ENCODE measurements at regions not wholly inside any gene's neighbourhood (a gene's known extent, or its start where the extent isn't known, plus 50 kb on each side); places are given as distances from the start of the nearest gene placed in this dataset.

- Histone ChIP-seq H3K4me3 (ENCODE audit: extremely low read depth in 1 of 4, insufficient read depth in 2 of 4, low read depth in 3 of 4, low read length in 4 of 4) (no peak overlapping the region), H3K36me3 (ENCODE audit: control insufficient read depth in 2 of 4, insufficient read depth in 4 of 4, low read length in 3 of 4) (no peaks in the 10 kb centered on the region), H4K5ac (ENCODE audit: insufficient read length, low read depth, low read length) (no peak overlapping the region), H3K79me1 (ENCODE audit: low read depth, low read length) (no peaks in the 10 kb centered on the region; the same call in 1 of the 2 replicates), H2BK120ac (replicated peaks; ENCODE audit: low read depth, low read length) (peak overlapping the region; percentile 82), H3K23me2 (ENCODE audit: low read depth, low read length) (no peaks in the 10 kb centered on the region), H3K4me1 (replicated peaks in 1 of 4; ENCODE audit: control insufficient read depth in 3 of 4, insufficient read depth in 4 of 4, low read length in 3 of 4) (peaks cover 0 to 45% (median 26%) of the 10 kb centered on the region in 4 experiments), H3K14ac (ENCODE audit: insufficient read length) (no peak overlapping the region), H3K27me3 (replicated peaks in 1 of 4; ENCODE audit: control insufficient read depth in 3 of 4, extremely low read depth in 1 of 4, insufficient read depth in 3 of 4, low read length in 3 of 4) (no peaks in the 10 kb centered on the region), H2AFZ (ENCODE audit: low read length) (no peak overlapping the region), H4K20me1 (replicated peaks in 1 of 2; ENCODE audit: control insufficient read depth in 1 of 2, insufficient read depth in 2 of 2, low read length in 2 of 2) (no peaks in the 10 kb centered on the region), H3K23ac (ENCODE audit: insufficient read length) (no peak overlapping the region), H4K8ac (ENCODE audit: extremely low read depth, insufficient read depth, low read length) (no peak overlapping the region), H2BK20ac (ENCODE audit: low read length) (no peak overlapping the region), H3K79me2 (ENCODE audit: control insufficient read depth in 1 of 2, insufficient read depth in 2 of 2, low read length in 2 of 2) (peaks cover 0 to 27% of the 10 kb centered on the region in 2 experiments; a peak in 3 of 4 replicates), H2BK12ac (ENCODE audit: low read depth, low read length) (no peak overlapping the region), H3K56ac (replicated peaks; ENCODE audit: insufficient read length, low read depth, low read length) (no peak overlapping the region), H2BK5ac (ENCODE audit: low read depth, low read length) (peak overlapping the region; percentile 49; the same call in 1 of the 2 replicates), H3K27ac (ENCODE audit: low read depth, low read length) (no peak overlapping the region), H3K4me2 (ENCODE audit: insufficient read depth in 1 of 2, low read depth in 2 of 2, low read length in 2 of 2) (no peak overlapping the region; a peak in 2 of 4 replicates), H3K18ac (ENCODE audit: extremely low read depth, low read length) (no peak overlapping the region), H3K9me3 (ENCODE audit: insufficient read depth in 2 of 2, low read depth in 1 of 2, low read length in 1 of 2) (no peaks in the 10 kb centered on the region), H2AK5ac (ENCODE audit: low read depth, low read length) (no peak overlapping the region), H4K91ac (replicated peaks; ENCODE audit: insufficient read length, low read length) (no peak overlapping the region), H3K9ac (replicated peaks in 1 of 4; ENCODE audit: extremely low read depth in 1 of 4, low read depth in 3 of 4, low read length in 3 of 4) (no peak overlapping the region; a peak in 1 of 7 replicates), H3K4ac (replicated peaks; ENCODE audit: insufficient read length, low read depth, low read length) (no peak overlapping the region), H2BK15ac (ENCODE audit: low read length) (no peak overlapping the region)
- ChIA-PET POLR2A (ENCODE audit: partially characterized antibody) (interaction anchor here (0.6 to 0.8 kb wide), 2 partner anchors 9 to 513 kb away, joined by 3 to 4 read pairs; no protein-coding TSS in a partner anchor), CTCF (ENCODE audit: partially characterized antibody) (interaction anchor here (0.7 to 2.1 kb wide), 4 partner anchors 17 to 31 kb away, joined by 3 to 7 read pairs (median 4); no protein-coding TSS in a partner anchor)
- WGBS, 2 experiments (ENCODE audit: extremely low coverage in 1 of 2, insufficient coverage in 1 of 2, insufficient read length in 1 of 2, insufficient replicate concordance in 2 of 2, low coverage in 1 of 2, low lambda C conversion rate in 2 of 2, missing lambda C conversion rate in 1 of 2): 87% methylated on average over 4 of the region's 4 CpGs; no CpG with 5 or more reads in 1 of the 2 experiments
- FAIRE-seq: peak; percentile 7
- DNase-seq (ENCODE audit: low read depth in 1 of 2, low spot score in 2 of 2): no peak
- TF ChIP-seq SP1 (IDR thresholded peaks at IDR 0.05; ENCODE audit: low read depth, low read length): no peak
- no peak for TF ChIP-seq SP4 (IDR thresholded peaks at IDR 0.05; ENCODE audit: low read length)
- no peak for TF ChIP-seq NANOG (IDR thresholded peaks at IDR 0.05; ENCODE audit: insufficient read depth, low read depth, low read length, poor library complexity, severe bottlenecking)
- TF ChIP-seq SIRT6 (IDR thresholded peaks at IDR 0.05; ENCODE audit: low read length): no peak
- no peak for TF ChIP-seq RFX5 (IDR thresholded peaks at IDR 0.05; ENCODE audit: borderline replicate concordance, low read depth, low read length)
- no peak for TF ChIP-seq KDM4A (IDR thresholded peaks at IDR 0.05; ENCODE audit: low read depth, low read length, severe bottlenecking)
- TF ChIP-seq, protein P1, sequence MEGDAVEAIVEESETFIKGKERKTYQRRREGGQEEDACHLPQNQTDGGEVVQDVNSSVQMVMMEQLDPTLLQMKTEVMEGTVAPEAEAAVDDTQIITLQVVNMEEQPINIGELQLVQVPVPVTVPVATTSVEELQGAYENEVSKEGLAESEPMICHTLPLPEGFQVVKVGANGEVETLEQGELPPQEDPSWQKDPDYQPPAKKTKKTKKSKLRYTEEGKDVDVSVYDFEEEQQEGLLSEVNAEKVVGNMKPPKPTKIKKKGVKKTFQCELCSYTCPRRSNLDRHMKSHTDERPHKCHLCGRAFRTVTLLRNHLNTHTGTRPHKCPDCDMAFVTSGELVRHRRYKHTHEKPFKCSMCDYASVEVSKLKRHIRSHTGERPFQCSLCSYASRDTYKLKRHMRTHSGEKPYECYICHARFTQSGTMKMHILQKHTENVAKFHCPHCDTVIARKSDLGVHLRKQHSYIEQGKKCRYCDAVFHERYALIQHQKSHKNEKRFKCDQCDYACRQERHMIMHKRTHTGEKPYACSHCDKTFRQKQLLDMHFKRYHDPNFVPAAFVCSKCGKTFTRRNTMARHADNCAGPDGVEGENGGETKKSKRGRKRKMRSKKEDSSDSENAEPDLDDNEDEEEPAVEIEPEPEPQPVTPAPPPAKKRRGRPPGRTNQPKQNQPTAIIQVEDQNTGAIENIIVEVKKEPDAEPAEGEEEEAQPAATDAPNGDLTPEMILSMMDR (IDR thresholded peaks at IDR 0.05; ENCODE audit: control extremely low read depth in 1 of 3, insufficient read depth in 1 of 3, low read depth in 1 of 3, low read length in 3 of 3): no peak
- TF ChIP-seq, protein P2, sequence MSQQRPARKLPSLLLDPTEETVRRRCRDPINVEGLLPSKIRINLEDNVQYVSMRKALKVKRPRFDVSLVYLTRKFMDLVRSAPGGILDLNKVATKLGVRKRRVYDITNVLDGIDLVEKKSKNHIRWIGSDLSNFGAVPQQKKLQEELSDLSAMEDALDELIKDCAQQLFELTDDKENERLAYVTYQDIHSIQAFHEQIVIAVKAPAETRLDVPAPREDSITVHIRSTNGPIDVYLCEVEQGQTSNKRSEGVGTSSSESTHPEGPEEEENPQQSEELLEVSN (IDR thresholded peaks at IDR 0.05): no peak
- no peak for TF ChIP-seq EP300 (IDR thresholded peaks at IDR 0.05; ENCODE audit: borderline replicate concordance in 1 of 2, low read depth in 2 of 2, low read length in 2 of 2)
Observed at GRCh38 chr11:92316106-92316809, 91.6 kb downstream of the FAT3 start.
